ENCODE measurements at regions not wholly inside any gene's neighbourhood (a gene's known extent, or its start where the extent isn't known, plus 50 kb on each side); places are given as distances from the start of the nearest gene placed in this dataset.

- no peak for TF ChIP-seq CTCF (IDR thresholded peaks at IDR 0.05)
- TF ChIP-seq POLR2A (IDR thresholded peaks at IDR 0.05), result no peak
Observed at GRCh38 chr11:26243426-26243825, 88.5 kb upstream of the ANO3 start.
